Endothelial cell of umbilical vein (primary cell): ENCODE measurements at regions not wholly inside any gene's neighbourhood (a gene's known extent, or its start where the extent isn't known, plus 50 kb on each side); places are given as distances from the start of the nearest gene placed in this dataset.

ENCODE experiments used
- BruUV-seq: library from RNA; stranded (reverse); fragments of 400-500 nt; replicated peaks from 2 replicates; lab custom pipeline; 2021; lab: Mats Ljungman, UMichigan
- CTCF ChIA-PET: fragments of 300-600, 350-600 bp; sonication (Branson Sonifier 250); formaldehyde crosslinking; loops from one replicate; lab custom pipeline; 2021; ENCODE audit warnings: antibody characterized with exemption, inconsistent platforms; lab: Charles Lee
- POLR2A ChIA-PET: fragments of 300-600, 350-600 bp; sonication (Branson Sonifier 250); formaldehyde crosslinking; loops from one replicate; lab custom pipeline; 2021; ENCODE audit warnings: antibody characterized with exemption, inconsistent platforms; lab: Charles Lee
- DNase-seq: peaks from one replicate; pipeline ENCODE4 v3.0.0-alpha.2; 2011; ENCODE audit warnings: low read depth, low spot score
- FAIRE-seq: peaks from 2 replicates; lab custom pipeline; 2011; peaks lifted over from hg19 to GRCh38; lab: Jason Lieb, UNC
- H2AFZ ChIP-seq: 2 replicates; pipeline ENCODE4 v1.6.0; 2012; ENCODE audit warnings: low read depth, low read length, control low read depth, inconsistent platforms
- H3K27ac ChIP-seq: 2 replicates; pipeline ENCODE4 v1.5.1; 2011; ENCODE audit warnings: low read depth, mild to moderate bottlenecking, control low read depth, low read length, moderate library complexity; ENCODE audit not compliant: insufficient read depth
- H3K27me3 ChIP-seq, 2 experiments: 2 replicates each; pipeline versions ENCODE4 v1.6.0 to v1.6.1; 2011; ENCODE audit warnings: low read length in 2 of 2, mixed read lengths in 1 of 2; ENCODE audit not compliant: control insufficient read depth in 2 of 2, insufficient read depth in 2 of 2
- H3K36me3 ChIP-seq, 2 experiments: 2 replicates in 1 of 2; 3 replicates in 1 of 2; pipeline ENCODE4 v1.5.1; 2011; ENCODE audit warnings: low read length in 2 of 2, mild to moderate bottlenecking in 1 of 2, moderate library complexity in 1 of 2; ENCODE audit not compliant: control insufficient read depth in 2 of 2, insufficient read depth in 2 of 2; ENCODE audit errors: extremely low read depth in 1 of 2
- H3K4me1 ChIP-seq: 3 replicates; pipeline ENCODE4 v1.5.1; 2011; ENCODE audit warnings: mild to moderate bottlenecking, low read length; ENCODE audit not compliant: control insufficient read depth, insufficient read depth; ENCODE audit errors: extremely low read depth
- H3K4me2 ChIP-seq: 2 replicates; pipeline ENCODE4 v1.6.1; 2011; ENCODE audit warnings: low read length, control low read depth, mixed read lengths; ENCODE audit not compliant: insufficient read depth
- H3K4me3 ChIP-seq, 3 experiments: fragments of 200-600 bp in 1 of 3; sonication (generic), shearing (Covaris generic) in 1 of 3; replicated peaks in 1 of 3; 2 replicates each; pipeline ENCODE4 v1.5.1; 2011 to 2016; ENCODE audit warnings: control low read depth in 3 of 3, low read length in 3 of 3, mild to moderate bottlenecking in 2 of 3, inconsistent platforms in 1 of 3, low read depth in 1 of 3, moderate library complexity in 1 of 3; ENCODE audit not compliant: insufficient read depth in 1 of 3
- H3K79me2 ChIP-seq: 2 replicates; pipeline ENCODE4 v1.6.0; 2012; ENCODE audit warnings: low read length, inconsistent platforms; ENCODE audit not compliant: control insufficient read depth, insufficient read depth
- H3K9ac ChIP-seq: replicated peaks from 2 replicates; pipeline ENCODE3; 2011; ENCODE audit warnings: low read length, control low read depth; ENCODE audit not compliant: insufficient read depth; ENCODE audit errors: extremely low read depth
- H3K9me1 ChIP-seq: replicated peaks from 3 replicates; pipeline ENCODE4 v1.6.0; 2011; ENCODE audit warnings: mild to moderate bottlenecking, low read length; ENCODE audit not compliant: control insufficient read depth, insufficient read depth; ENCODE audit errors: extremely low read depth
- H3K9me3 ChIP-seq: replicated peaks from 2 replicates; pipeline ENCODE4 v1.5.1; 2012; ENCODE audit warnings: low read length, inconsistent platforms; ENCODE audit not compliant: control insufficient read depth, insufficient read depth
- H4K20me1 ChIP-seq: replicated peaks from 2 replicates; pipeline ENCODE3; 2011; ENCODE audit warnings: mild to moderate bottlenecking, low read length; ENCODE audit not compliant: control insufficient read depth, insufficient read depth; ENCODE audit errors: extremely low read depth
- CTCF ChIP-seq, 2 donors: IDR thresholded peaks; 1 replicate in 1 of 2; 2 replicates in 1 of 2; pipeline ENCODE4 v1.5.1; 2011; ENCODE audit warnings: low read length in 2 of 2, mild to moderate bottlenecking in 2 of 2, moderate library complexity in 2 of 2, control low read depth in 1 of 2, inconsistent platforms in 1 of 2, low read depth in 1 of 2; ENCODE audit not compliant: insufficient read depth in 1 of 2; ENCODE audit errors: extremely low read depth in 1 of 2
- EZH2 ChIP-seq: IDR thresholded peaks from 2 replicates; pipeline ENCODE4 v1.6.1; 2012; ENCODE audit warnings: borderline replicate concordance, low read depth, mild to moderate bottlenecking, moderate library complexity, low read length, inconsistent platforms; ENCODE audit not compliant: severe bottlenecking
- FOS ChIP-seq: IDR thresholded peaks from 2 replicates; pipeline ENCODE4 v1.6.1; 2011; ENCODE audit warnings: mild to moderate bottlenecking, low read length, moderate library complexity, borderline replicate concordance; ENCODE audit not compliant: insufficient read depth
- MAX ChIP-seq: IDR thresholded peaks from 2 replicates; pipeline ENCODE4 v1.6.1; 2011; ENCODE audit not compliant: insufficient read depth, insufficient read length
- MYC ChIP-seq: IDR thresholded peaks from one replicate; pipeline ENCODE4 v1.6.1; 2011; ENCODE audit warnings: mild to moderate bottlenecking, low read depth, low read length
- POLR2A ChIP-seq: IDR thresholded peaks from 2 replicates; pipeline ENCODE4 v1.6.1; 2012; ENCODE audit warnings: low read depth, mild to moderate bottlenecking, control low read depth, low read length
- POLR2AphosphoS5 ChIP-seq: IDR thresholded peaks from 2 replicates; pipeline ENCODE4 v1.6.1; 2012; ENCODE audit warnings: low read depth, mild to moderate bottlenecking, control low read depth, low read length, moderate library complexity; ENCODE audit not compliant: insufficient read depth
- dilution Hi-C: fragments of 300-500 bp; cut with MboI; formaldehyde crosslinking; loops from one replicate; pipeline ENCODE4 v1.15.0; 2019; ENCODE audit warnings: low sequenced_read_pairs; ENCODE audit not compliant: extremely low pct_ligation_motif_present
- intact Hi-C: fragments of 100-400 bp; cut with micrococcal nuclease; formaldehyde crosslinking; loops from one replicate; pipeline ENCODE4 v1.10.0; 2022

GRCh38 chr16:64131423-64131822 lies 990.4 kb downstream of the CDH11 start:
- FAIRE-seq (no peak), DNase-seq (no peak)
- Histone ChIP-seq H3K9me1 (no peaks in the 10 kb centered on the region), H3K36me3 (no peaks in the 10 kb centered on the region), H4K20me1 (no peaks in the 10 kb centered on the region), H3K9me3 (no peaks in the 10 kb centered on the region), H3K9ac (no peak overlapping the region), H3K27me3 (no peaks in the 10 kb centered on the region), H3K4me1 (no peaks in the 10 kb centered on the region), H3K27ac (no peak overlapping the region), H3K79me2 (no peaks in the 10 kb centered on the region), H2AFZ (no peak overlapping the region), H3K4me2 (no peak overlapping the region), H3K4me3 (no peak overlapping the region)
- ChIA-PET CTCF (no interaction called here), POLR2A (no interaction called here)
- dilution Hi-C loops, result no loop called here
- intact Hi-C loops, result no loop called here
- no TSS peak for BruUV-seq
- TF ChIP-seq MAX, result no peak
- TF ChIP-seq POLR2AphosphoS5, result no peak
- TF ChIP-seq FOS, result no peak
- no peak for TF ChIP-seq EZH2
- no peak for TF ChIP-seq POLR2A
- TF ChIP-seq CTCF (IDR thresholded peaks at IDR 0.05; ENCODE audit: extremely low read depth in 1 of 2, insufficient read depth in 1 of 2, low read depth in 1 of 2, low read length in 2 of 2), result no peak
- TF ChIP-seq MYC, result no peak
